CD14-positive monocyte (primary cell): ENCODE measurements at regions not wholly inside any gene's neighbourhood (a gene's known extent, or its start where the extent isn't known, plus 50 kb on each side); places are given as distances from the start of the nearest gene placed in this dataset.

Source experiments
- DNase-seq, 3 donors: peaks; one replicate each; pipeline ENCODE4 v3.0.0-alpha.2; 2011 to 2022
- H2AFZ ChIP-seq: 2 replicates; pipeline ENCODE4 v1.6.0; 2012; ENCODE audit warnings: mild to moderate bottlenecking, low read depth, low read length, inconsistent platforms; ENCODE audit not compliant: insufficient read depth, poor library complexity, severe bottlenecking
- H3K27ac ChIP-seq, 2 donors: 1 replicate in 1 of 2; 2 replicates in 1 of 2; pipeline ENCODE4 v1.5.1; 2012 to 2013; ENCODE audit warnings: low read length in 2 of 2, control low read depth in 1 of 2, inconsistent platforms in 1 of 2, low read depth in 1 of 2, mild to moderate bottlenecking in 1 of 2
- H3K27me3 ChIP-seq, 2 donors: one replicate each; pipeline versions ENCODE4 v1.6.0 to v1.6.1; 2011 to 2013; ENCODE audit warnings: low read length in 2 of 2; ENCODE audit not compliant: control insufficient read depth in 2 of 2, insufficient read depth in 2 of 2
- H3K36me3 ChIP-seq, 2 donors: replicated peaks in 1 of 2; 1 replicate in 1 of 2; 2 replicates in 1 of 2; pipeline versions ENCODE4 v1.5.1 to v1.6.1; 2012 to 2013; ENCODE audit warnings: low read length in 2 of 2, control low read depth in 1 of 2, inconsistent platforms in 1 of 2, mild to moderate bottlenecking in 1 of 2; ENCODE audit not compliant: insufficient read depth in 2 of 2, control insufficient read depth in 1 of 2
- H3K4me1 ChIP-seq, 2 donors: 1 replicate in 1 of 2; 2 replicates in 1 of 2; pipeline versions ENCODE4 v1.5.1 to v1.6.1; 2012 to 2013; ENCODE audit warnings: low read length in 2 of 2, control low read depth in 1 of 2, inconsistent platforms in 1 of 2, mild to moderate bottlenecking in 1 of 2, moderate library complexity in 1 of 2; ENCODE audit not compliant: insufficient read depth in 2 of 2, control insufficient read depth in 1 of 2
- H3K4me2 ChIP-seq: replicated peaks from 2 replicates; pipeline ENCODE3; 2012; ENCODE audit warnings: low read length, moderate library complexity, mild to moderate bottlenecking; ENCODE audit not compliant: poor library complexity, severe bottlenecking; ENCODE audit errors: extremely low read depth
- H3K4me3 ChIP-seq, 3 experiments: fragments of 200-600 bp in 1 of 3; sonication (generic) in 1 of 3; replicated peaks in 1 of 3; 1 replicate in 2 of 3; 2 replicates in 1 of 3; pipeline ENCODE4 v1.5.1; 2011 to 2013; ENCODE audit warnings: low read length in 3 of 3, mild to moderate bottlenecking in 3 of 3, control low read depth in 2 of 3, low read depth in 2 of 3, inconsistent platforms in 1 of 3, moderate library complexity in 1 of 3
- H3K79me2 ChIP-seq: 2 replicates; pipeline ENCODE4 v1.6.0; 2012; ENCODE audit warnings: mild to moderate bottlenecking, control low read depth, inconsistent platforms, low read length, moderate library complexity; ENCODE audit not compliant: insufficient read depth
- H3K9ac ChIP-seq: 2 replicates; pipeline ENCODE4 v1.6.0; 2017; ENCODE audit warnings: low read length, mild to moderate bottlenecking; ENCODE audit not compliant: insufficient read depth, poor library complexity, severe bottlenecking
- H3K9me3 ChIP-seq, 2 donors: replicated peaks in 1 of 2; 1 replicate in 1 of 2; 2 replicates in 1 of 2; pipeline versions ENCODE4 v1.5.1 to v1.6.1; 2012 to 2013; ENCODE audit warnings: low read length in 2 of 2, control low read depth in 1 of 2; ENCODE audit not compliant: control insufficient read depth in 1 of 2, insufficient read depth in 1 of 2
- H4K20me1 ChIP-seq: 2 replicates; pipeline ENCODE4 v1.6.0; 2012; ENCODE audit warnings: mild to moderate bottlenecking, low read length, control low read depth, moderate library complexity; ENCODE audit not compliant: insufficient read depth
- H3K27ac Mint-ChIP-seq, 7 donors: one replicate each; pipeline ENCODE4 v1.8.0; 2020; ENCODE audit warnings: mild to moderate bottlenecking in 7 of 7, mixed read lengths in 7 of 7, moderate library complexity in 6 of 7, inconsistent platforms in 2 of 7
- H3K27me3 Mint-ChIP-seq, 3 donors: one replicate each; pipeline ENCODE4 v1.8.0; 2021 to 2022; ENCODE audit warnings: low read depth in 3 of 3, mild to moderate bottlenecking in 3 of 3, mixed read lengths in 3 of 3, moderate library complexity in 3 of 3, inconsistent platforms in 1 of 3
- H3K36me3 Mint-ChIP-seq, 2 donors: one replicate each; pipeline ENCODE4 v1.8.0; 2020; ENCODE audit warnings: mixed read lengths in 2 of 2, inconsistent platforms in 1 of 2, mild to moderate bottlenecking in 1 of 2
- H3K4me1 Mint-ChIP-seq: one replicate; pipeline ENCODE4 v1.8.0; 2020; ENCODE audit warnings: mild to moderate bottlenecking, mixed read lengths
- H3K4me3 Mint-ChIP-seq, 2 donors: one replicate each; pipeline ENCODE4 v1.8.0; 2020; ENCODE audit warnings: mild to moderate bottlenecking in 2 of 2, mixed read lengths in 2 of 2, moderate library complexity in 1 of 2
- H3K9me3 Mint-ChIP-seq, 7 donors: one replicate each; pipeline ENCODE4 v1.8.0; 2020 to 2022; ENCODE audit warnings: mixed read lengths in 7 of 7, mild to moderate bottlenecking in 6 of 7, moderate library complexity in 6 of 7, inconsistent platforms in 2 of 7
- WGBS: methylation state at CpG from one replicate; pipeline ENCODE4 v1.1.5; 2013; ENCODE audit warnings: missing lambda C conversion rate; ENCODE audit not compliant: insufficient coverage; 5-methylcytosine and 5-hydroxymethylcytosine counted together
- intact Hi-C, 2 donors: fragments of 100-400 bp; cut with micrococcal nuclease; formaldehyde crosslinking; loops; one replicate each; pipeline versions ENCODE4 v1.15.0 to v1.15.1; 2023
- TF ChIP-seq, protein P1 (sequence below): fragments of 200-600 bp; IDR thresholded peaks from one replicate; pipeline ENCODE4 v1.8.0; 2022; ENCODE audit warnings: antibody characterized with exemption, mild to moderate bottlenecking

DNA sequence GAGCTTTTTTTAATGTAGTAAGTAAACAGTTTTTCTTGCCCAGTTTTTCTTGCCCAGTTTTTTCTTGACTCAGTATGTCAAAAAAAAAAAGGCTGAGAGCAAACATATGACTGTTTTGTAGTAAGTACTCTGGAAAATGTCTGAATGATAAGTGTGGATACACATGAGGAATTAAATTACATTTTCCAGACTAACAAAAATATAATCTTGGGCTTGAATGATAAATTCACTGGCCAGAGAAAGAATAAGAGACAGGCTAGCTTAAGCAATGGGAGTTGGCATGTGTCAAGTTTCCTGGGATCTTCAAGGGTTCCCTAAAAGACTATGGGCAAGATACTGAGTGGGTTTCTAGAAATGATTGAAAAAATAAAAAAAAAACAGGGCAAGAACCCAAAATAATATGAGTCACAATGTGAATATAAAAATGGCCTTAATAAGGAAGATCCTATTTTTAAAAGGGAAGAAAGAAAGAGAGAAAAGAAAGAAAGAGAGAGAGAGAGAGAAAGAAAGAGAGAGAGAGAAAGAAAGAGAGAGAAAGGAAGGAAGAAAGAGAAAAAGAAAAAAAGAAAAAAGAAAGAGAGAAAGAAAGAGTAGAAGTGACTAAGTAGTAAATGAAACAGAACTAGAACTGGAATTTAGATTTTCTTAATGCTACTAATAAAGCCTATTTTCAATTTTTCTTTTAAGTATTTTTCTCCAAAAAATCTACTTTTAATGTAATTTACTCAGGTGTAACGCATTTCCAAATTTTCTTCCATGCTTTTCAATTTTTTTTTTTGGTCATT, 60.2 kb downstream of the TFPI2 start:
- H3K9me3 ChIP-seq: no peaks in the 10 kb centered on the region
- Mint-ChIP-seq H3K36me3 (no peaks in the 10 kb centered on the region), H3K4me1 (no peaks in the 10 kb centered on the region), H3K27me3 (peaks cover 0 to 2% (median 0%) of the 10 kb centered on the region in 3 donors), H3K4me3 (no peak overlapping the region), H3K27ac (no peak overlapping the region), H3K9me3 (no peaks in the 10 kb centered on the region)
- H3K27me3 ChIP-seq: no peaks in the 10 kb centered on the region
- no peaks in the 10 kb centered on the region for H3K79me2 ChIP-seq
- no peak overlapping the region for H3K9ac ChIP-seq
- no CpG with 5 or more reads among the region's 1 CpG for WGBS
- TF ChIP-seq, protein P1, sequence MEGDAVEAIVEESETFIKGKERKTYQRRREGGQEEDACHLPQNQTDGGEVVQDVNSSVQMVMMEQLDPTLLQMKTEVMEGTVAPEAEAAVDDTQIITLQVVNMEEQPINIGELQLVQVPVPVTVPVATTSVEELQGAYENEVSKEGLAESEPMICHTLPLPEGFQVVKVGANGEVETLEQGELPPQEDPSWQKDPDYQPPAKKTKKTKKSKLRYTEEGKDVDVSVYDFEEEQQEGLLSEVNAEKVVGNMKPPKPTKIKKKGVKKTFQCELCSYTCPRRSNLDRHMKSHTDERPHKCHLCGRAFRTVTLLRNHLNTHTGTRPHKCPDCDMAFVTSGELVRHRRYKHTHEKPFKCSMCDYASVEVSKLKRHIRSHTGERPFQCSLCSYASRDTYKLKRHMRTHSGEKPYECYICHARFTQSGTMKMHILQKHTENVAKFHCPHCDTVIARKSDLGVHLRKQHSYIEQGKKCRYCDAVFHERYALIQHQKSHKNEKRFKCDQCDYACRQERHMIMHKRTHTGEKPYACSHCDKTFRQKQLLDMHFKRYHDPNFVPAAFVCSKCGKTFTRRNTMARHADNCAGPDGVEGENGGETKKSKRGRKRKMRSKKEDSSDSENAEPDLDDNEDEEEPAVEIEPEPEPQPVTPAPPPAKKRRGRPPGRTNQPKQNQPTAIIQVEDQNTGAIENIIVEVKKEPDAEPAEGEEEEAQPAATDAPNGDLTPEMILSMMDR: no peak
- no peaks in the 10 kb centered on the region for H3K36me3 ChIP-seq
- H3K27ac ChIP-seq: no peak overlapping the region
- no peak overlapping the region for H3K4me2 ChIP-seq
- no peak for DNase-seq
- H3K4me1 ChIP-seq: no peaks in the 10 kb centered on the region
- intact Hi-C loops: no loop called here
- no peaks in the 10 kb centered on the region for H4K20me1 ChIP-seq
- H3K4me3 ChIP-seq: no peak overlapping the region
- H2AFZ ChIP-seq: no peak overlapping the region

DNA sequence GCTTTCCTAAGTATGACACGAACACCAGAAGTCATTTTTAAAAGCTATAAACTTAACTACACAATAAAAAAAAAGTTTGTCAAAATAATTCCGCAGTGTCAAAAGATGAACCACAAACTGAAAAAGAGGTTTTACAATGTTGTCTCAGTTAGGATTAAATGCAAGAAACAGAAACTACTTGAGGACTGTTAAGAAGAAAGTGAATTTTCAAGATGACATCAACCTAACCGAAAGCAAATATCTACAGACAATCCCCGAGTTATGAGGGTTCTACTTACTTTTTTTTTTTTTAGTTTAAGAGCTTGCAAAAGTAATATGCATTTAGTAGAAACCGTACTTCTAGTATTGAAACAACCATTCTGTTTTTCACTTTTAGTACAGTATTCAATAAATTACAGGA, 62.3 kb downstream of the TFPI2 start:
- H3K9ac ChIP-seq: no peak overlapping the region
- H3K79me2 ChIP-seq: no peaks in the 10 kb centered on the region
- H3K4me1 ChIP-seq: no peaks in the 10 kb centered on the region
- H3K27me3 ChIP-seq: no peaks in the 10 kb centered on the region
- Mint-ChIP-seq H3K36me3 (no peaks in the 10 kb centered on the region), H3K9me3 (no peaks in the 10 kb centered on the region), H3K4me1 (no peaks in the 10 kb centered on the region), H3K27ac (no peak overlapping the region), H3K4me3 (no peak overlapping the region), H3K27me3 (peaks cover 0 to 2% (median 0%) of the 10 kb centered on the region in 3 donors)
- H3K36me3 ChIP-seq: no peaks in the 10 kb centered on the region
- no peak overlapping the region for H2AFZ ChIP-seq
- H3K27ac ChIP-seq: no peak overlapping the region
- WGBS: no CpG with 5 or more reads among the region's 5 CpGs
- H4K20me1 ChIP-seq: no peaks in the 10 kb centered on the region
- TF ChIP-seq, protein P1: no peak
- intact Hi-C loops: no loop called here
- H3K4me3 ChIP-seq: no peak overlapping the region
- no peak for DNase-seq
- no peaks in the 10 kb centered on the region for H3K9me3 ChIP-seq
- H3K4me2 ChIP-seq: no peak overlapping the region
